Liver (tissue), 3 donors: ENCODE measurements at regions not wholly inside any gene's neighbourhood (a gene's known extent, or its start where the extent isn't known, plus 50 kb on each side); places are given as distances from the start of the nearest gene placed in this dataset.

Experiments
- EGR1 ChIP-seq, 2 donors: IDR thresholded peaks; 2 replicates each; pipeline ENCODE4 v1.6.1; 2016 to 2018; ENCODE audit warnings: antibody characterized with exemption in 2 of 2, low read depth in 2 of 2
- GABPA ChIP-seq, 2 donors: IDR thresholded peaks in 1 of 2; conservative IDR thresholded peaks in 1 of 2; 2 replicates each; pipeline ENCODE4 v1.6.1; 2016; ENCODE audit warnings: antibody characterized with exemption in 2 of 2, mild to moderate bottlenecking in 1 of 2, moderate library complexity in 1 of 2
- HNF4A ChIP-seq, 2 donors: conservative IDR thresholded peaks; 2 replicates each; pipeline ENCODE4 v1.6.1; 2016; ENCODE audit warnings: antibody characterized with exemption in 2 of 2, mild to moderate bottlenecking in 2 of 2
- JUND ChIP-seq, 2 donors: IDR thresholded peaks; 2 replicates each; pipeline ENCODE4 v1.6.1; 2016; ENCODE audit warnings: antibody characterized with exemption in 2 of 2
- MAX ChIP-seq: IDR thresholded peaks from 2 replicates; pipeline ENCODE4 v1.6.1; 2016; ENCODE audit warnings: antibody characterized with exemption
- RAD21 ChIP-seq, 2 donors: IDR thresholded peaks; 2 replicates each; pipeline ENCODE4 v1.6.1; 2016; ENCODE audit warnings: antibody characterized with exemption in 2 of 2, mild to moderate bottlenecking in 2 of 2
- REST ChIP-seq: IDR thresholded peaks from 2 replicates; pipeline ENCODE4 v1.6.1; 2016; ENCODE audit warnings: antibody characterized with exemption, mild to moderate bottlenecking
- RXRA ChIP-seq, 2 donors: IDR thresholded peaks; 2 replicates each; pipeline ENCODE4 v1.6.1; 2017 to 2018; ENCODE audit warnings: antibody characterized with exemption in 2 of 2, mild to moderate bottlenecking in 1 of 2
- SP1 ChIP-seq: IDR thresholded peaks from 2 replicates; pipeline ENCODE4 v1.6.1; 2018; ENCODE audit warnings: antibody characterized with exemption, mild to moderate bottlenecking
- TAF1 ChIP-seq: conservative IDR thresholded peaks from 2 replicates; pipeline ENCODE4 v1.6.1; 2016; ENCODE audit warnings: antibody characterized with exemption, mild to moderate bottlenecking
- YY1 ChIP-seq: IDR thresholded peaks from 2 replicates; pipeline ENCODE4 v1.6.1; 2016; ENCODE audit warnings: antibody characterized with exemption, mild to moderate bottlenecking
- TF ChIP-seq, protein P1 (sequence below): fragments of 150-350 bp; IDR thresholded peaks from 2 replicates; pipeline ENCODE4 v1.5.1; 2017; ENCODE audit warnings: improper control_type of control experiment, low read depth, low read length; ENCODE audit not compliant: missing input control
- donor health status: healthy.
- donor health status: healthy.

- TF ChIP-seq, protein P1, sequence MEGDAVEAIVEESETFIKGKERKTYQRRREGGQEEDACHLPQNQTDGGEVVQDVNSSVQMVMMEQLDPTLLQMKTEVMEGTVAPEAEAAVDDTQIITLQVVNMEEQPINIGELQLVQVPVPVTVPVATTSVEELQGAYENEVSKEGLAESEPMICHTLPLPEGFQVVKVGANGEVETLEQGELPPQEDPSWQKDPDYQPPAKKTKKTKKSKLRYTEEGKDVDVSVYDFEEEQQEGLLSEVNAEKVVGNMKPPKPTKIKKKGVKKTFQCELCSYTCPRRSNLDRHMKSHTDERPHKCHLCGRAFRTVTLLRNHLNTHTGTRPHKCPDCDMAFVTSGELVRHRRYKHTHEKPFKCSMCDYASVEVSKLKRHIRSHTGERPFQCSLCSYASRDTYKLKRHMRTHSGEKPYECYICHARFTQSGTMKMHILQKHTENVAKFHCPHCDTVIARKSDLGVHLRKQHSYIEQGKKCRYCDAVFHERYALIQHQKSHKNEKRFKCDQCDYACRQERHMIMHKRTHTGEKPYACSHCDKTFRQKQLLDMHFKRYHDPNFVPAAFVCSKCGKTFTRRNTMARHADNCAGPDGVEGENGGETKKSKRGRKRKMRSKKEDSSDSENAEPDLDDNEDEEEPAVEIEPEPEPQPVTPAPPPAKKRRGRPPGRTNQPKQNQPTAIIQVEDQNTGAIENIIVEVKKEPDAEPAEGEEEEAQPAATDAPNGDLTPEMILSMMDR = no peak
- no peak for TF ChIP-seq TAF1
- TF ChIP-seq REST = no peak
- TF ChIP-seq YY1 = no peak
- TF ChIP-seq RAD21 (IDR thresholded peaks at IDR 0.05) = no peak
- TF ChIP-seq SP1 = no peak
- TF ChIP-seq JUND (IDR thresholded peaks at IDR 0.05) = no peak
- no peak for TF ChIP-seq RXRA (IDR thresholded peaks at IDR 0.05)
- no peak for TF ChIP-seq GABPA (IDR thresholded peaks at IDR 0.05 in 1 of 2, conservative IDR thresholded peaks at IDR 0.05 in 1 of 2)
- TF ChIP-seq MAX = no peak
- TF ChIP-seq EGR1 (IDR thresholded peaks at IDR 0.05; ENCODE audit: low read depth in 2 of 2) = no peak
- TF ChIP-seq HNF4A (conservative IDR thresholded peaks at IDR 0.05) = no peak
Measured at GRCh38 chr1:55699228-55699627, 484.1 kb upstream of the USP24 start.
